Stimulated activated CD4-positive, alpha-beta T cell treated with anti-CD3 and anti-CD28 coated beads, Interleukin-12 subunit alpha, Interleukin-12 subunit beta, amount 100 ng/mL, for 48 hours (primary cell): ENCODE measurements at regions not wholly inside any gene's neighbourhood (a gene's known extent, or its start where the extent isn't known, plus 50 kb on each side); places are given as distances from the start of the nearest gene placed in this dataset.
A peak's percentile ranks its signal among the peaks of the same experiment; 100 is the strongest.

Experiments used
- DNase-seq, 3 donors: peaks; one replicate each; pipeline ENCODE4 v3.0.0-alpha.2; 2020; ENCODE audit warnings: low read depth in 2 of 3, low spot score in 1 of 3

GRCh38 chr16:89027281-89027680, 50.3 kb upstream of the CBFA2T3 start:
- no peak for DNase-seq

- DNase-seq = peak; percentile 25 to 42 (median 29)
These were observed 55.0 kb upstream of the CBFA2T3 start for GRCh38 chr16:89031715-89032659.

GRCh38 chr16:89033304-89033703, 56.3 kb upstream of the CBFA2T3 start:
- no peak for DNase-seq

DNA sequence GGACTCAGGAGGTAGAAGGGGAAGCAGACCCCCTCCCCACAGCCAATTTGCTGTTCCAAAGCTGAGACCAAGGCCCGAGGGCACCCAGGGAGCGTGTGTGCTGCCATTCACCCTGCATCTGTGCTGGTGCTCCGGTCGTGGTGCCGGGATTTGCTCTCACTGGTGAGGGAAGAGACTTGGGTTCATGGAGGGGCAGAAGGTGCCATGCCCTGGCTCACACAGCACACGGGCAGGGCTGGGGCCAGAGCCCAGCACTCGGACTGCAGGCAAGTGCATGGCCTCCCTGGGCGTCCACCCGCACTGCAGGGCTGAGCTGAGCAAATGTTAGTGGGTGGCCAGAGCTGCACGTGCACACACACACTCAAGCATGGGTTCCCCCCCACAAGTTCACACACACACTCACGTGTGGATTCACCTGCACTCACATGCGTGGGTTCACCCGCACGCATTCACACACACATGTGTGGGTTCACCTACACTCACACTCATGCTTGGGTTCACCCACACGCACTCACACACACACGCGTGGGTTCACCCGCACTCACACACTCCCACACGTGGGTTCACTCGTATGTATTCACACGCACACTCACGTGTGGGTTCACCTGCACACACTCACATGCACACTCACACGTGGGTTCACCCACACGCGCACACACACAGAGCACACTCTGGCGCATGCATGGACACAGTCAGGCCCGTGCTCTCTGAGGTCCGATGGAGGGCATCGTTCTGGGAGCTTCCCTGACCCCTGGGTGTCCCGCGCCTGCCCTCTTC, 57.0 kb upstream of the CBFA2T3 start:
- no peak for DNase-seq

GRCh38 chr16:89034573-89034961, 57.6 kb upstream of the CBFA2T3 start:
- no peak for DNase-seq

- no peak for DNase-seq
These were observed 58.1 kb upstream of the CBFA2T3 start for GRCh38 chr16:89034971-89035668.

- DNase-seq = no peak
These were observed 57.7 kb upstream of the ACSF3 start for GRCh38 chr16:89035669-89036570.

DNA sequence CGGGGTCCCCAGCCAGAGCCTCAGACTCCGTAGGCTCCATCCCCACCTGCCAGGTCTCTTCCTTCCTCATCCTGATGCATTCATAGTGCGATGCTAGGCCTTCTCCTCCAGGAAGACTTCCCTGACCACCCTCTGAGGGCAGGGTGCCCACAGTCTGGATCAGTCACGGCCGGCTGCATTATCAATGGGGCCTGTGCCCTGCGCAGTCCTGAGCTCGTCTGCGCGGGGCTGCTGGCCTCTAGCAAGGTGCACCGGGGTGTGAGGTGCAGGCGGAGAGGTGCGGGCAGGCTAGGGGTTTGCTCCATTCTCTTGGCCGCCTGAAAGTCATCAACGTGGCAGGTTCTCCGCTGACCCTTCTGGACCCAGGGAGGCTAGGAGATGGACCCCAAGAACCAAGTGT, 56.9 kb upstream of the ACSF3 start:
- no peak for DNase-seq

DNA sequence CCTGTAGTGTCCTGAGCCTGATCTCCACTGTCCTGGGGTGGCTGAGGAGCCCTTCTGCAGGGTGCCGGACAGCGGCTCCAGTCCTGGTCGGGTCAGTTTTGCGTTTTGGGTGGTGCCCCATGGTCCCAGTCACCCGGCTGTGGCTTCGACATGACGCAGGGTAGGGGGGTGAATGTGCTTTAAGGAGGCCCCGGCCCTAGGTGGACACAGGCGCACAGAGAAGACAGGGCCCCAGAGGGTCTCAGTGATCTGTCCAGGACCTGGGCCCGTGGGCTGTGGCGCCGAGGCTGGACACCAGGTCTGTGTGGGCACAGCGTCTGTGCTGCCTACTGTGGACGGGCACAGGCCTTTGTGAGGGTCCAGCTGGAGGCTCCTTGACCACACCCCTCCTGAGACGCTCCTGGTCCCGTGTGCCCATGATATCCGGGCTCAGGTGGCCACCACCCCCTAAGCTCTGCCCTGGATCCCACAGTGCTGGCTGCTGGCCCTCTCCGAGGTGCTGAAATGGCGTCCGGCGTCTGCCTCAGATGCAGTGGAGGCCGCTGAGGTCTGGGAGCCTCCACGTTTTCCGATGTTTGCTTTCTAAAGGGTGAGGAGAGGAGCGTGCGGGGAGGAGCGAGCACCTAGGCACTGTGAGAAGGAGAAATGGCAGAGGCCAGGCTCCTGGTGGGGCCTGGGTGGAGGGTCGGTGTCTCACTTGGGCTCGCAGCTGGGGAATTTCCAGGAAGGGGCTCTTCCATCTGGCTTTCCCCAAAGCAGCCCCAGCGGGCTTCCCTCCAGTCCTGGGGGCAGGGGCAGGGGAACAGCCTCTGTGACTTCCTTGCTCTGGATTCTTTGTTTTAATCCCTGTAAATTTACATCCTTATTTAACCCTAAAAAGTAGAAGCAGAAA, 56.1 kb upstream of the ACSF3 start:
- DNase-seq = peak in 2 of 3 donors; percentile 10 to 13

DNA sequence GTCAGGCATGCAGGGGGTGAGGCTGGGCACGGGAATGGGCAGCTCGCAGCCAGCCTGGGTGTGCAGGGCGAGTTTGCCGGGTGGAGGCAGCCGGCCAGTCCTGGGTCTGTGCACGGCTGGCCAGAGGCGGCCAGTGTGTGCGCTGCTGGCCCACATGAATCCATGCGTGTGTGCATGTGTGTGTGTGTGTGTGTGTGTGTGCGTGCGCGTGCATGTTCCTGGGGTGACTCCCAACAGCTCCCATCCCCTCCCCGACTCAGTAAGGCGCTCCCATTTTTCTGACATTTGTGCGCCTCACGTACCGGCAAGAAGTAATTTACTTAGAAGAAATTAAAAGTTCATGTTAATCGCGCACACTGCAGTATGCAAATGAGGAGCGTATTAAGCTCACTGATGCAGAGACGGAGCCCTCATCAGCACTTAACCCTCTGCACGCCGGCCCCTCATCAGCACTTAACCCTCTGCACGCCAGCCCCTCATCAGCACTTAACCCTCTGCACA, 55.4 kb upstream of the ACSF3 start:
- DNase-seq = no peak

DNA sequence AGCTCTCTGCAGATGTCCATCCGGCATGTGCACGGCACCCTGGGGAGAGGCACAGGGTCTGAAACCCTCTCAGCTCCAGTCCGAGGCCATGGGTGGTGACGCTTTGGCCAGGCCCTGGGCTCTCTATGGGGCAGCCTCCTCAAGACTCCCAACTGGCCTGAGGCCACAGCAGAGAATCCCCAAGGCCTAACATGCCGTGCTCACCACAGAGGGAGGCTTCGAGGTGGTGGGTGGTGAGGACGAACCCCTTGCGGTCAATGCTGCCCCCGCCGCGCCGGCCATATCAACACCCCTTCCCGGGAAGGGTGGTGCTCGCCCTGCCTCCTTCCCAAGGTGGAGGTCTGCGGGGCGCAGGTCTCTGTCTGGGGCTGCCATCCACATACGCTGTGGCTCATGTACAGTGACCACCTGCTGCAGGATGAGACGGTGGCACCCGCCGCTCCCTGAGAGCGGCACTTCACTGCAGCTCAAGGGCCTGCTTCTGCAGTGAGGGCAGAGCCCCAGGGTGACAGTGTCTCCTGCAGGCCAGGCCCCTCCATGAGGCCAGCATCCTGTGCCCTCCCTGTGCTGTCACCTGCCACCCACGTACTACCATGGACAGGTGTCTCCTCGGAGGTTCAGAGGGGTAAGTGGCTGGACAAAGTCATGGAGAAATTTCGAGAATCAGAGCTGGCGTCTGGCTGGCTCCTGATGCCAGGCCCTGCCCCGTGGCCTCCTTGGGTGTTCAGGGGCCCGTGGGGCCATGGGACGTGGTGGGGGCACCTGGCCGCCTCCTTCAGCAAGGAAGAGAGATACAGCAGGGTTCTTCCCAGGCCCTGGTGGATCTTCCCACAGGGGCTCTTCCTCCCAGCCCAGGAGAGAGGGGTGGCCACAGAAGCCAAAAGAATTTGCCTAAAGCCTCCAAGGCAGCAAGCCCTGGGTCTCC, 54.6 kb upstream of the ACSF3 start:
- no peak for DNase-seq

GRCh38 chr16:89039756-89040155, 53.9 kb upstream of the ACSF3 start:
- no peak for DNase-seq

DNA sequence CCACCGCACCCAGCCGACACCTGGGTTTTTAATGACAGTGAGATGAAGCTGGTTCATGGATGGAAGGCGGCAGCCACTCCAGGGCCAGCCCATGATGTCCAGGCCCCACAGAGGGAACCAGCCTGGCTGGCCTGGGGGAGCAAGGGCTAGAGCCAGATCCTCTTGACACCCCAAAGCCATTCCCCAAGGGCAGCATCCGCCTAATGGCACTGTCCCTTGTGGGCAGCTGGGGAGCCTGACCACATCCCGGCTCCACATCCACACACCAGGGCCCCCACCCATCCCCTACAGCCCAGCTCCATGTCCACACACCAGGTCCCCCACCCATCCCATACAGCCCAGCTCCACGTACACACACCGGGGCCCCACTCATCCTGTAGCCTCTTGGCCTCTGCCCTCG, 53.3 kb upstream of the ACSF3 start:
- DNase-seq = no peak

GRCh38 chr16:89040861-89041570, 52.6 kb upstream of the ACSF3 start:
- DNase-seq = no peak

DNA sequence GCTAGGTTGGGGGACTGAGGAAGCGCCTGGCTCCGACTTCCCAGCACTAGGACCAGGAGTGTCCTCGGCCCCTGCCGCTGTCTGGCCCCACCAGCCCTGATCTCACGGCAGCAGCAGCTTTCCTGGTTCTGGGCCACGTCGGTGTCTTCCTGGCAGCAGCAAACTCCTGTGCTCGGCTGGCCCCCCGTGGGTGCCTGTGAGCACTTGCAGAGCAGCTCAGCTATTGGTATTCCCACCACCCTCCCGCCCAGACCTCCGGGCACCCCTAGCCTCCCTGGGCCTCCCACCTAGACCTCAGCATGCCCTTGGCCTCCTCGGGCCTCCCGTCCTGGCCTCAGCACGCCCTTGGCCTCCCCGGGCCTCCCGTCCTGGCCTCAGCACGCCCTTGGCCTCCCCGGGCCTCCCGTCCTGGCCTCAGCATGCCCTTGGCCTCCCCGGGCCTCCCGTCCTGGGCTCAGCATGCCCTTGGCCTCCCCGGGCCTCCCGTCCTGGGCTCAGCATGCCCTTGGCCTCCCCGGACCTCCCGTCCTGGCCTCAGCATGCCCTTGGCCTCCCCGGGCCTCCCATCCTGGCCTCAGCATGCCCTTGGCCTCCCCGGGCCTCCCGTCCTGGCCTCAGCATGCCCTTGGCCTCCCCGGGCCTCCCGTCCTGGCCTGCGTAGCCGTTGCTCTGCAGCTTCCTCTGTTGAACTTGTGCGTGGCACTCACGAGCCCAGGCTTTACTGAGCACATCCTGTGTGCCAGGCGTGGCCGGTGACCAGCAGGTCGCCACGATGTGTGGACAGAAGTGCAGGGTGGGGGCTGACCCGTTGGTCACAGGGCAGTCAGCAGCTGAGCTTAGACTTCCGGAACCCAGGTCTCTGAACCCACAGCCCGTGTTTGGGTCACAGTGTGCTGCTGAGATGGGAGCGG, 51.8 kb upstream of the ACSF3 start:
- DNase-seq = no peak

GRCh38 chr16:89042711-89043551, 50.7 kb upstream of the ACSF3 start:
- no peak for DNase-seq
